ENCODE measurements at regions not wholly inside any gene's neighbourhood (a gene's known extent, or its start where the extent isn't known, plus 50 kb on each side); places are given as distances from the start of the nearest gene placed in this dataset.

DNA sequence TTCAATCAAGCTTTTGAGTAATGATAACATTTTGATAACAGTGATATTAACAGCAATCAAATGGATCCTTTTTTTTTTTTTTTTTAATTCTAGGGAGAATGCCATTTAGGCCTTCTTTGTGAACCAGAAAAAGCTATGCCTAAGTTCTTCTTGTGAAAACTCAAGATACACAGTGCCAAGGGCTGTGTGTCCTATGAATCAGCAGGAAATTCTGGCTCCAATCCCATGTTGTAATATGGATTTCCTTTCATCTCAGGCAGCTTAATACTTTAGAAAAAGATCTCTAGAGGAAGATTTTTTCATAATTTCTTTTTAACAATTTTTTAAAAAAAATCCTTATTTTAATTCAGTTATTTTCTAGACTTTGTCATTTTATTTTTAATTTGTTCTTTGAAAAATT is 96.1 kb downstream of the NUDT12 start:
- no peaks in the 10 kb centered on the region for H3K36me3 ChIP-seq (ENCODE audit: insufficient read depth, low read length)
- no peak overlapping the region for H2AFZ ChIP-seq (ENCODE audit: low read length)
- H3K79me2 ChIP-seq (ENCODE audit: insufficient read depth, low read length) = no peaks in the 10 kb centered on the region
- no peaks in the 10 kb centered on the region for H3K27me3 ChIP-seq (ENCODE audit: insufficient read depth, low read length, poor library complexity, severe bottlenecking)
- H3K9me2 ChIP-seq (replicated peaks; ENCODE audit: low read depth, low read length) = no peaks in the 10 kb centered on the region
- H4K20me1 ChIP-seq (ENCODE audit: insufficient read depth, low read length, poor library complexity, severe bottlenecking) = no peaks in the 10 kb centered on the region
- H3K9me3 ChIP-seq (ENCODE audit: insufficient read depth, low read depth, low read length) = no peaks in the 10 kb centered on the region
- H3K9ac ChIP-seq (ENCODE audit: low read depth, low read length, poor library complexity, severe bottlenecking) = no peak overlapping the region
- TF ChIP-seq, protein P1, sequence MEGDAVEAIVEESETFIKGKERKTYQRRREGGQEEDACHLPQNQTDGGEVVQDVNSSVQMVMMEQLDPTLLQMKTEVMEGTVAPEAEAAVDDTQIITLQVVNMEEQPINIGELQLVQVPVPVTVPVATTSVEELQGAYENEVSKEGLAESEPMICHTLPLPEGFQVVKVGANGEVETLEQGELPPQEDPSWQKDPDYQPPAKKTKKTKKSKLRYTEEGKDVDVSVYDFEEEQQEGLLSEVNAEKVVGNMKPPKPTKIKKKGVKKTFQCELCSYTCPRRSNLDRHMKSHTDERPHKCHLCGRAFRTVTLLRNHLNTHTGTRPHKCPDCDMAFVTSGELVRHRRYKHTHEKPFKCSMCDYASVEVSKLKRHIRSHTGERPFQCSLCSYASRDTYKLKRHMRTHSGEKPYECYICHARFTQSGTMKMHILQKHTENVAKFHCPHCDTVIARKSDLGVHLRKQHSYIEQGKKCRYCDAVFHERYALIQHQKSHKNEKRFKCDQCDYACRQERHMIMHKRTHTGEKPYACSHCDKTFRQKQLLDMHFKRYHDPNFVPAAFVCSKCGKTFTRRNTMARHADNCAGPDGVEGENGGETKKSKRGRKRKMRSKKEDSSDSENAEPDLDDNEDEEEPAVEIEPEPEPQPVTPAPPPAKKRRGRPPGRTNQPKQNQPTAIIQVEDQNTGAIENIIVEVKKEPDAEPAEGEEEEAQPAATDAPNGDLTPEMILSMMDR (conservative IDR thresholded peaks at IDR 0.05; ENCODE audit: low read length) = no peak
- no peaks in the 10 kb centered on the region for H3K4me1 ChIP-seq (ENCODE audit: insufficient read depth, low read length, poor library complexity, severe bottlenecking)
- H3K4me3 ChIP-seq (ENCODE audit: low read length, poor library complexity, severe bottlenecking) = no peak overlapping the region
- H3K4me2 ChIP-seq (ENCODE audit: low read depth, low read length, poor library complexity, severe bottlenecking) = no peak overlapping the region
- no peaks in the 10 kb centered on the region for H3F3A ChIP-seq (ENCODE audit: low read depth)

DNA sequence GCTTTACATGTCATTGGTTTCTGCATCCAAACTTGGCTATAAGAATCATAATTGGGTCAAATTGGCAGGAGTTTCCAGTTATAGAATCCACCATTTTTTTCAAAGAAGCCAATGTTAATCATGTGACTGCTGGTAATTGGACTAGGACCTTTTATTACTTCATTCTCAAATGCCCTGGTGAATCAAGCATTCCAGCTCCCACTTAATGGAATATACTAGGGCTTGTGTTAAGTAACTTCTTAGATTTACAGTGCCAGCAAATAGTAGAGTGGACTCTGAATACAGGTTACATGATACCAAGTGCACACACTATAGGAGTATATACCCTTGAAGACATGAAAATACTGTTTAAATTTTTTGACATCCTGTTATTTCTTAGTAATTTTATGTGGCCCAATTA is 96.7 kb downstream of the NUDT12 start:
- Histone ChIP-seq H4K20me1 (ENCODE audit: insufficient read depth, low read length, poor library complexity, severe bottlenecking) (no peaks in the 10 kb centered on the region), H3K9me3 (ENCODE audit: insufficient read depth, low read depth, low read length) (no peaks in the 10 kb centered on the region), H3F3A (ENCODE audit: low read depth) (no peaks in the 10 kb centered on the region), H2AFZ (ENCODE audit: low read length) (no peak overlapping the region), H3K9ac (ENCODE audit: low read depth, low read length, poor library complexity, severe bottlenecking) (no peak overlapping the region), H3K4me1 (ENCODE audit: insufficient read depth, low read length, poor library complexity, severe bottlenecking) (no peaks in the 10 kb centered on the region), H3K79me2 (ENCODE audit: insufficient read depth, low read length) (no peaks in the 10 kb centered on the region), H3K4me3 (ENCODE audit: low read length, poor library complexity, severe bottlenecking) (no peak overlapping the region), H3K27me3 (ENCODE audit: insufficient read depth, low read length, poor library complexity, severe bottlenecking) (no peaks in the 10 kb centered on the region), H3K36me3 (ENCODE audit: insufficient read depth, low read length) (no peaks in the 10 kb centered on the region), H3K4me2 (ENCODE audit: low read depth, low read length, poor library complexity, severe bottlenecking) (no peak overlapping the region), H3K9me2 (replicated peaks; ENCODE audit: low read depth, low read length) (no peaks in the 10 kb centered on the region)
- TF ChIP-seq EZH2phosphoT487 (IDR thresholded peaks at IDR 0.05; ENCODE audit: borderline replicate concordance) = no peak
- TF ChIP-seq, protein P1 (conservative IDR thresholded peaks at IDR 0.05; ENCODE audit: low read length) = no peak

DNA sequence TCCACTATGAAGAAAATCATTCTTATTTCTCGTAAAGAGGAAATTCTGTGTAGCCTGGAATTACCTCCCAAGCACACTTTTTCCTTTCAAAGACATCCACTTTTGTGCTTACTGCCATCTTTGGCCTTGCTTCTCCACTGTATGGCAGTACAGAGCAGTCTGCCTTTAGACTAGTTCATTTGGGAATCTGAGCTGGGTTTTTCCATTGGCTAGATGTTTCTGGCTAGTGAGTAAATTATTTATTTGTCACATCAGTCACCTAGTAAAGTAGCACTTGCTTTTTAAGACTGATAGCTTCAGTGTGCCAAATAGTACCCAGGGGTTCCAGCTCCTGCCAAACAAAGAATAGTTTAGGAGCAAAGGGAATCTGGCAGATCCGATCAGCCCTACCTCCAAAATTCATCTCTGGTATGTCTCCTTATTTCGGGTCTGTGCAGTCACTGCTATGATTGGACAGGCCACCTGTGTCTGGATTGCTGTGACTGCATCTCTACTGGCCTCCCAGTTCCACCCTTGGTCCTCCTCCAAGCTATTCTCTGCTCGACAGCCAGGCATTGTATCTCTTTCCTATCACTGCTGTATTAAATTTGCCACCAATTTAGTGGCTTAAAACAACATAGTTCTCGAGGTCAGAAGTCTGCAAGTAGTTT is 97.6 kb downstream of the NUDT12 start:
- Histone ChIP-seq H3K27me3 (ENCODE audit: insufficient read depth, low read length, poor library complexity, severe bottlenecking) (no peaks in the 10 kb centered on the region), H3K4me3 (ENCODE audit: low read length, poor library complexity, severe bottlenecking) (no peak overlapping the region), H4K20me1 (ENCODE audit: insufficient read depth, low read length, poor library complexity, severe bottlenecking) (no peaks in the 10 kb centered on the region), H3K9ac (ENCODE audit: low read depth, low read length, poor library complexity, severe bottlenecking) (no peak overlapping the region), H3K36me3 (ENCODE audit: insufficient read depth, low read length) (no peaks in the 10 kb centered on the region), H3K4me1 (ENCODE audit: insufficient read depth, low read length, poor library complexity, severe bottlenecking) (no peaks in the 10 kb centered on the region), H3K4me2 (ENCODE audit: low read depth, low read length, poor library complexity, severe bottlenecking) (no peak overlapping the region), H2AFZ (ENCODE audit: low read length) (no peak overlapping the region), H3K9me3 (ENCODE audit: insufficient read depth, low read depth, low read length) (no peaks in the 10 kb centered on the region), H3K9me2 (replicated peaks; ENCODE audit: low read depth, low read length) (no peaks in the 10 kb centered on the region), H3K79me2 (ENCODE audit: insufficient read depth, low read length) (no peaks in the 10 kb centered on the region), H3F3A (ENCODE audit: low read depth) (no peaks in the 10 kb centered on the region)
- no peak for TF ChIP-seq EZH2phosphoT487 (IDR thresholded peaks at IDR 0.05; ENCODE audit: borderline replicate concordance)
- TF ChIP-seq, protein P1 (conservative IDR thresholded peaks at IDR 0.05; ENCODE audit: low read length) = no peak

Measured in Loucy (cell line).